ENCODE measurements at regions not wholly inside any gene's neighbourhood (a gene's known extent, or its start where the extent isn't known, plus 50 kb on each side); places are given as distances from the start of the nearest gene placed in this dataset.

DNA sequence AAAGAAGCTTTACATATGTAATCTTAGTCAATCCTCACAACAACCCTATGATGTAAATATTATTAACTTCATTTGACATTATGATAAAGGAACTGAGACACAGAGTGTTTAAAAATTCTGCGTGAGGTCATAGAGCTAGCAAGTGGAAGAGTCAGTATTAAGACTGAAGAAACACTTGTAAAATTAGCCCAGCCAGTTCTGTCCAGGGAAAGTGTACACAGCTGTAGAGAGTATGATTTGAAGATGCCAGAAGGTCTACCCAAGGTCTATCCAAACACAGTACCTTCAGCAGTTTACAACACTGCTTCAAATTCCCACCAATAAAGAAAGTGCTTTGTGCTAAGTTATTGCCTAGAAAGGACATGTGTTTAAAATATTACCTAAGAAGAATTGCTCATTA lies 51.7 kb upstream of the ITPRID2 start:
- Mint-ChIP-seq H3K36me3 (ENCODE audit: unreplicated experiment) (no peaks in the 10 kb centered on the region), H3K4me1 (ENCODE audit: low read depth, unreplicated experiment) (no peaks in the 10 kb centered on the region), H3K27me3 (ENCODE audit: unreplicated experiment) (no peaks in the 10 kb centered on the region), H3K9me3 (ENCODE audit: unreplicated experiment) (no peaks in the 10 kb centered on the region), H3K4me3 (ENCODE audit: unreplicated experiment) (no peak overlapping the region), H3K27ac (ENCODE audit: unreplicated experiment) (no peak overlapping the region)
- TF ChIP-seq, protein P1, sequence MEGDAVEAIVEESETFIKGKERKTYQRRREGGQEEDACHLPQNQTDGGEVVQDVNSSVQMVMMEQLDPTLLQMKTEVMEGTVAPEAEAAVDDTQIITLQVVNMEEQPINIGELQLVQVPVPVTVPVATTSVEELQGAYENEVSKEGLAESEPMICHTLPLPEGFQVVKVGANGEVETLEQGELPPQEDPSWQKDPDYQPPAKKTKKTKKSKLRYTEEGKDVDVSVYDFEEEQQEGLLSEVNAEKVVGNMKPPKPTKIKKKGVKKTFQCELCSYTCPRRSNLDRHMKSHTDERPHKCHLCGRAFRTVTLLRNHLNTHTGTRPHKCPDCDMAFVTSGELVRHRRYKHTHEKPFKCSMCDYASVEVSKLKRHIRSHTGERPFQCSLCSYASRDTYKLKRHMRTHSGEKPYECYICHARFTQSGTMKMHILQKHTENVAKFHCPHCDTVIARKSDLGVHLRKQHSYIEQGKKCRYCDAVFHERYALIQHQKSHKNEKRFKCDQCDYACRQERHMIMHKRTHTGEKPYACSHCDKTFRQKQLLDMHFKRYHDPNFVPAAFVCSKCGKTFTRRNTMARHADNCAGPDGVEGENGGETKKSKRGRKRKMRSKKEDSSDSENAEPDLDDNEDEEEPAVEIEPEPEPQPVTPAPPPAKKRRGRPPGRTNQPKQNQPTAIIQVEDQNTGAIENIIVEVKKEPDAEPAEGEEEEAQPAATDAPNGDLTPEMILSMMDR (IDR thresholded peaks at IDR 0.05; ENCODE audit: partially characterized antibody, unreplicated experiment): no peak
- DNase-seq: no peak

DNA sequence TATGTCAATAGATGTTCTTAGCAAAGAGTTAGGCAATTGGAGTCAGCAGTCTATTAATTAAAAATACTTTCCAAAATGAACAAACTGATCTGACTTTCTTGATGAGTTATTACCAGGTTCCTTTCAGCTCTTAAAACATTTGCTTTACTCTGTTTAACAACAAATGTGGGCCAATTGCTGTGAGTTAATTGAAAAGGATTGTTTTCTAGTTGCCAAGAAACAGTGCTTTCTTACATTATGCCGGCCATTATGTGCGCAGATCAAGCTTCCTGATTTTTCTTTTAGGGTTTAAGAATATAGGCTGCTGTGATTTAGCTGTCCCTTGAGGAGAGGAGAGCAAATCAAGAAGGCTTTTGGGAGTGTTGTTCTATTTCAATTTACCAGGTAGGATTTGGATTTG lies 50.5 kb upstream of the ITPRID2 start:
- H3K4me1 Mint-ChIP-seq (ENCODE audit: low read depth, unreplicated experiment): no peaks in the 10 kb centered on the region
- TF ChIP-seq, protein P1 (IDR thresholded peaks at IDR 0.05; ENCODE audit: partially characterized antibody, unreplicated experiment): no peak
- DNase-seq: no peak

More for the DNA sequence above, 50.5 kb upstream of the ITPRID2 start:
- H3K36me3 Mint-ChIP-seq (ENCODE audit: unreplicated experiment): no peaks in the 10 kb centered on the region
- no peak overlapping the region for H3K27ac Mint-ChIP-seq (ENCODE audit: unreplicated experiment)
- no peaks in the 10 kb centered on the region for H3K9me3 Mint-ChIP-seq (ENCODE audit: unreplicated experiment)
- no peaks in the 10 kb centered on the region for H3K27me3 Mint-ChIP-seq (ENCODE audit: unreplicated experiment)
- no peak overlapping the region for H3K4me3 Mint-ChIP-seq (ENCODE audit: unreplicated experiment)
